ENCODE measurements at regions not wholly inside any gene's neighbourhood (a gene's known extent, or its start where the extent isn't known, plus 50 kb on each side); places are given as distances from the start of the nearest gene placed in this dataset.

- H3K4me3 ChIP-seq (ENCODE audit: low read depth, low read length), result no peak overlapping the region
- TF ChIP-seq CTCF (conservative IDR thresholded peaks at IDR 0.05; ENCODE audit: low read depth, low read length), result no peak
- no peak for DNase-seq (ENCODE audit: low read depth)
Observed at GRCh38 chr1:222938986-222939385, 124.1 kb downstream of the DISP1 start.

DNA sequence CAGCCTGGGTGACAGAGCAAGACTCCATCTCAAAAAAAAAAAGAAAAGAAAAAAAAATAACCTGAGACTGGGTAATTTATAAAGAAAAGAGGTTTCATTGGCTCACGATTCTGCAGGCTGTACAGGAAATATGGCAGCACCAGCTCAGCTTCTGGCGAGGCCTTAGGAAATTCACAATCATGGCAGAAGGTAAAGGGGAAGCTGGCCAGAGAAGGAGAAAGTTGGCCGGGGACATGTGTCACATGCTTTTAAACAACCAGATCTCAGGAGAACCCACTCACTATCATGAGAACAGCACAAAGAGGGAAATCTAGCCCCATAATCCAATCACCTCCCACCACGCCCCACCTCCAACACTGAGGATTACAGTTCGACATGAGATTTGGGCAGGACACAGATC is 125.3 kb downstream of the DISP1 start:
- DNase-seq (ENCODE audit: low read depth), result no peak
- no peak for TF ChIP-seq CTCF (conservative IDR thresholded peaks at IDR 0.05; ENCODE audit: low read depth, low read length)
- no peak overlapping the region for H3K4me3 ChIP-seq (ENCODE audit: low read depth, low read length)

- no peak for DNase-seq (ENCODE audit: low read depth)
- no peak overlapping the region for H3K4me3 ChIP-seq (ENCODE audit: low read depth, low read length)
- no peak for TF ChIP-seq CTCF (conservative IDR thresholded peaks at IDR 0.05; ENCODE audit: low read depth, low read length)
Observed at GRCh38 chr1:222940906-222941305, 126.1 kb downstream of the DISP1 start.

DNA sequence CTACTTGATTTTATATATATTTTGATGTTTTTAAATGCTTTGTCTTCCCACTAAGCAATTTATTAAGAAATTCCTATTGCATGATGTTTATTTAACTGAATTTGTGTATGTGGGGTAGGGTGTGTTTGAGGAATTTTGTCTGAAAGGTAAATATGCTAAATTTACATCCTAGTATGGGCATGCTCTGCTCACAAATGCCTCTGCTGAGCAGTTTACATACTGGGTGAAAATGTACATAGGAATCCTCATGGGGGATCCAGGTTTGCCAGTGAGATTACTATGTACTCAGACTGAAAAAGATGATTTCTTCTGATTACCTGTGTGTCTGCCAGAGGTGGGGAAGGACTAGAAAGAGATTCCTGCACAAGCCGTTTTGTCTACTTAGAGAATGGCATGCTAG is 126.6 kb downstream of the DISP1 start:
- H3K4me3 ChIP-seq (ENCODE audit: low read depth, low read length), result no peak overlapping the region
- DNase-seq (ENCODE audit: low read depth), result no peak
- TF ChIP-seq CTCF (conservative IDR thresholded peaks at IDR 0.05; ENCODE audit: low read depth, low read length), result no peak

- no peak overlapping the region for H3K4me3 ChIP-seq (ENCODE audit: low read depth, low read length)
- TF ChIP-seq CTCF (conservative IDR thresholded peaks at IDR 0.05; ENCODE audit: low read depth, low read length), result no peak
- no peak for DNase-seq (ENCODE audit: low read depth)
Observed at GRCh38 chr1:222946436-222946835, 131.6 kb downstream of the DISP1 start.

DNA sequence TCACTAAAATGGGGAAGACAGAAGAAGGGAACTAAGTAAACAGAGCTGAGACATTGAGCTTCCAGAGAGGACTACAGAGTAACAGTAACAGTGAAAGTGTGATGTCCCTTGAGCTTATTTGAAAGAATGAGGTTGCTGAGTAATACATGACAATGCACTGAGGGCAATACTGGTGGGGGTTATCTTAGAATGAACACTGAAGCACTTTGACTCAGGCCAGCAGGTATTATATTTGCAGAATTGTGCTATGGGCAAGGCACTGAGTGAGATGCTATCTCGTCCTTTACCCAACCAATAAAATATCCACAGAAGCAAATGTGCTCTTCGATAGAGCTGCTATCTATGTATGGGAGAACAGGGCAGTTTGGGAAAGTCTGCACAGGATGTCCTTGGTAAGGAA is 133.2 kb downstream of the DISP1 start:
- DNase-seq (ENCODE audit: low read depth), result no peak
- TF ChIP-seq CTCF (conservative IDR thresholded peaks at IDR 0.05; ENCODE audit: low read depth, low read length), result no peak
- H3K4me3 ChIP-seq (ENCODE audit: low read depth, low read length), result no peak overlapping the region

DNA sequence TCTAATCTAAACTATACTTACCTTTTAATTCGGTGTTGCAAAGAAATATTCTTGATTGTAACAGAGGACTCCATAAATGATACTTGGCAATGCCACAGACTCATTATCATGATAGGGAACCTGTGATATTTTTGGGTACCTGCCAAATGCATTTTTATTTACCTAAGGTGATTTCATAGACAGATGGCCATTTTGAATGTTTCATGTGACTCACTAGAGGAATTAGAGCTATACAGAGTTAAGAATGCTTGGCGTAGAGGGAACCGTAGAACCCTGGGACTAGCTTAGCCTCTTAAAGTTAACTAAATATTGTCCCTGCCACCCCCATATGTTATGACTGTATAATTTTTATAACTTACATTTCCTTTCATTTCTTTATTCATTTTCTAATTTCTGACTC is 136.1 kb downstream of the DISP1 start:
- no peak for TF ChIP-seq CTCF (conservative IDR thresholded peaks at IDR 0.05; ENCODE audit: low read depth, low read length)
- H3K4me3 ChIP-seq (ENCODE audit: low read depth, low read length), result no peak overlapping the region
- DNase-seq (ENCODE audit: low read depth), result no peak
